ENCODE measurements at regions not wholly inside any gene's neighbourhood (a gene's known extent, or its start where the extent isn't known, plus 50 kb on each side); places are given as distances from the start of the nearest gene placed in this dataset.

DNA sequence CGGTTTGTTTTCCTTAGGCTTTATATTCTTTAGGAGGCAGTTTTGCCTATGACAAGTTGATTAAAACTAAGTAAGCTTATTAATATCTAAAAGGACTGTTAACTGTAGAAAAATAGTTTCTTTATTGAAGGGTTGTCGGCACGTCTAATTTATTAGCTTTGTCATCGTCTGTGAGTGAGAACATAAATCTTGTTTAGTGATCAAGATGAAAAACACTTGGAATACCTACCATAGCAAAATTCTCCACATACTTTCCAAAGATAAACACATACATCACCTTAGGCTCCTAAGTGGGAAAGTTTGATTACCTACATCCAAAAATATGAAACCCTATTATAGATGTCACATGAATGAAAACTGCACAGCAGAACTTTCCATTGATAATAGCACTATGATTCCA, 139.1 kb upstream of the BNIP2 start:
- H3K4me2 ChIP-seq (ENCODE audit: extremely low read depth, insufficient read depth, low read length): no peak overlapping the region
- H3K4me3 ChIP-seq (replicated peaks in 1 of 4; ENCODE audit: control extremely low read depth in 1 of 4, insufficient read depth in 1 of 4, low read depth in 3 of 4, low read length in 4 of 4): no peak overlapping the region
- H3K27me3 ChIP-seq (ENCODE audit: control insufficient read depth, insufficient read depth, low read length): no peaks in the 10 kb centered on the region
- H3K9ac ChIP-seq (ENCODE audit: insufficient read depth, low read length): no peak overlapping the region
- no peak for DNase-seq (ENCODE audit: low read depth in 2 of 2)
- H2AFZ ChIP-seq (ENCODE audit: low read length): no peak overlapping the region
- TF ChIP-seq EZH2 (IDR thresholded peaks at IDR 0.05; ENCODE audit: low read length, missing control alignments): no peak
- TF ChIP-seq, protein P1, sequence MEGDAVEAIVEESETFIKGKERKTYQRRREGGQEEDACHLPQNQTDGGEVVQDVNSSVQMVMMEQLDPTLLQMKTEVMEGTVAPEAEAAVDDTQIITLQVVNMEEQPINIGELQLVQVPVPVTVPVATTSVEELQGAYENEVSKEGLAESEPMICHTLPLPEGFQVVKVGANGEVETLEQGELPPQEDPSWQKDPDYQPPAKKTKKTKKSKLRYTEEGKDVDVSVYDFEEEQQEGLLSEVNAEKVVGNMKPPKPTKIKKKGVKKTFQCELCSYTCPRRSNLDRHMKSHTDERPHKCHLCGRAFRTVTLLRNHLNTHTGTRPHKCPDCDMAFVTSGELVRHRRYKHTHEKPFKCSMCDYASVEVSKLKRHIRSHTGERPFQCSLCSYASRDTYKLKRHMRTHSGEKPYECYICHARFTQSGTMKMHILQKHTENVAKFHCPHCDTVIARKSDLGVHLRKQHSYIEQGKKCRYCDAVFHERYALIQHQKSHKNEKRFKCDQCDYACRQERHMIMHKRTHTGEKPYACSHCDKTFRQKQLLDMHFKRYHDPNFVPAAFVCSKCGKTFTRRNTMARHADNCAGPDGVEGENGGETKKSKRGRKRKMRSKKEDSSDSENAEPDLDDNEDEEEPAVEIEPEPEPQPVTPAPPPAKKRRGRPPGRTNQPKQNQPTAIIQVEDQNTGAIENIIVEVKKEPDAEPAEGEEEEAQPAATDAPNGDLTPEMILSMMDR (conservative IDR thresholded peaks at IDR 0.05 in 1 of 2, IDR thresholded peaks at IDR 0.05 in 1 of 2; ENCODE audit: low read depth in 1 of 2, low read length in 2 of 2): no peak
- no peaks in the 10 kb centered on the region for H3K79me2 ChIP-seq (ENCODE audit: control insufficient read depth, insufficient read depth, low read length)
- no peak overlapping the region for H3K27ac ChIP-seq (ENCODE audit: insufficient read depth, low read length)
- H3K4me1 ChIP-seq (ENCODE audit: control insufficient read depth, extremely low read depth, insufficient read depth, low read length): no peaks in the 10 kb centered on the region
- no peaks in the 10 kb centered on the region for H3K9me3 ChIP-seq (ENCODE audit: control insufficient read depth, insufficient read depth, low read depth, low read length)
- H4K20me1 ChIP-seq (ENCODE audit: control insufficient read depth, extremely low read depth, insufficient read depth, low read length): no peaks in the 10 kb centered on the region
- no peaks in the 10 kb centered on the region for H3K36me3 ChIP-seq (ENCODE audit: control insufficient read depth, insufficient read depth, low read length)

DNA sequence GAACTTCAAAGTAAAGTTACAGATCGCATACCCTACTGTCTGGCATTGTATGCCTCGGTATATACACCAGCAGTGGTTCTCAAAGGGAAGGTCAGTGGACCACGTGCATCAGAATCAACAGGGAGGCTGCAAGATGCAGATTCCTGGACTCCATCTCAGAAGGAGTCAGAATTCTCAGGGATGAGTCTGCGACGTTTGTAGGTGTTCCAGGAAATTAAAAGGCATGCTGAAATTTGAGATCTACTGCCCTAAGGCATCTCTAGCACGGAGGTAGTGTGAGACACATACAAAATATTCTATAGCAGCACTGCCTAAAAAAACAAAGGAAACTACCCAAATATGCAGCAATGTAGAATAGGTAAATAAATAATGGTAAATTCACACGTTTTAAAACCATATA, 136.8 kb upstream of the BNIP2 start:
- no peak overlapping the region for H2AFZ ChIP-seq (ENCODE audit: low read length)
- H3K27me3 ChIP-seq (ENCODE audit: control insufficient read depth, insufficient read depth, low read length): no peaks in the 10 kb centered on the region
- no peaks in the 10 kb centered on the region for H3K4me1 ChIP-seq (ENCODE audit: control insufficient read depth, extremely low read depth, insufficient read depth, low read length)
- no peak for DNase-seq (ENCODE audit: low read depth in 2 of 2)
- no peak overlapping the region for H3K4me3 ChIP-seq (replicated peaks in 1 of 4; ENCODE audit: control extremely low read depth in 1 of 4, insufficient read depth in 1 of 4, low read depth in 3 of 4, low read length in 4 of 4)
- no peaks in the 10 kb centered on the region for H3K9me3 ChIP-seq (ENCODE audit: control insufficient read depth, insufficient read depth, low read depth, low read length)
- H4K20me1 ChIP-seq (ENCODE audit: control insufficient read depth, extremely low read depth, insufficient read depth, low read length): no peaks in the 10 kb centered on the region
- H3K79me2 ChIP-seq (ENCODE audit: control insufficient read depth, insufficient read depth, low read length): no peaks in the 10 kb centered on the region
- no peak overlapping the region for H3K4me2 ChIP-seq (ENCODE audit: extremely low read depth, insufficient read depth, low read length)
- no peaks in the 10 kb centered on the region for H3K36me3 ChIP-seq (ENCODE audit: control insufficient read depth, insufficient read depth, low read length)
- TF ChIP-seq EZH2 (IDR thresholded peaks at IDR 0.05; ENCODE audit: low read length, missing control alignments): no peak
- H3K9ac ChIP-seq (ENCODE audit: insufficient read depth, low read length): no peak overlapping the region
- no peak overlapping the region for H3K27ac ChIP-seq (ENCODE audit: insufficient read depth, low read length)

DNA sequence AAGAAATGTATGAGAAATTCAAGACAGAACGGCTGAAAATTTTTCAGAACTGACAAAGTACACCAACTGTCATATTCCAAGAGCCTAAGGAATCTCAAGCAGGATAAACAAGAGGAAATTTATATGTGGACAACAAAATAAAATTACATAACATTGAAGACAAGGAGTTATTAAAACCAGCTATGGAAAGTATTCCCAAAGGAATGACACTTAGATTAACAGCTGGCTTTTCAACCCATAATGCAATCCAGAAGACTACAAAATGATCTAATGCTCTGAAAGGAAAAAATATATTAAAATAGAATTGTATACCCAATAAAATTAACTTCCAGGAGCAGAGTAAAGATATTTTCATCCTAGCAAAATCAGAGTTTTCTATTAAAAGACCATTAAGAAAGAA, 132.2 kb upstream of the BNIP2 start:
- H3K79me2 ChIP-seq (ENCODE audit: control insufficient read depth, insufficient read depth, low read length): no peaks in the 10 kb centered on the region
- no peak overlapping the region for H3K4me2 ChIP-seq (ENCODE audit: extremely low read depth, insufficient read depth, low read length)
- no peaks in the 10 kb centered on the region for H3K27me3 ChIP-seq (ENCODE audit: control insufficient read depth, insufficient read depth, low read length)
- H3K9me3 ChIP-seq (ENCODE audit: control insufficient read depth, insufficient read depth, low read depth, low read length): no peaks in the 10 kb centered on the region
- H4K20me1 ChIP-seq (ENCODE audit: control insufficient read depth, extremely low read depth, insufficient read depth, low read length): no peaks in the 10 kb centered on the region
- no peak for TF ChIP-seq EZH2 (IDR thresholded peaks at IDR 0.05; ENCODE audit: low read length, missing control alignments)
- TF ChIP-seq, protein P1 (conservative IDR thresholded peaks at IDR 0.05 in 1 of 2, IDR thresholded peaks at IDR 0.05 in 1 of 2; ENCODE audit: low read depth in 1 of 2, low read length in 2 of 2): no peak
- H3K4me1 ChIP-seq (ENCODE audit: control insufficient read depth, extremely low read depth, insufficient read depth, low read length): no peaks in the 10 kb centered on the region
- no peak overlapping the region for H3K27ac ChIP-seq (ENCODE audit: insufficient read depth, low read length)
- H3K4me3 ChIP-seq (replicated peaks in 1 of 4; ENCODE audit: control extremely low read depth in 1 of 4, insufficient read depth in 1 of 4, low read depth in 3 of 4, low read length in 4 of 4): no peak overlapping the region
- H2AFZ ChIP-seq (ENCODE audit: low read length): no peak overlapping the region
- no peak for DNase-seq (ENCODE audit: low read depth in 2 of 2)
- H3K9ac ChIP-seq (ENCODE audit: insufficient read depth, low read length): no peak overlapping the region
- no peaks in the 10 kb centered on the region for H3K36me3 ChIP-seq (ENCODE audit: control insufficient read depth, insufficient read depth, low read length)

Data from fibroblast of lung (primary cell).